Ectodermal cell (in vitro differentiated cells): ENCODE measurements at regions not wholly inside any gene's neighbourhood (a gene's known extent, or its start where the extent isn't known, plus 50 kb on each side); places are given as distances from the start of the nearest gene placed in this dataset.

ENCODE experiments used
- H3K27ac ChIP-seq: 2 replicates; pipeline ENCODE4 v1.7.0; 2013; ENCODE audit warnings: mild to moderate bottlenecking, low read depth, low read length; ENCODE audit not compliant: insufficient read depth, poor library complexity, severe bottlenecking
- H3K27me3 ChIP-seq: 2 replicates; pipeline ENCODE4 v1.7.0; 2013; ENCODE audit warnings: mild to moderate bottlenecking, low read length; ENCODE audit not compliant: insufficient read depth, control insufficient read depth, poor library complexity, severe bottlenecking
- H3K36me3 ChIP-seq: one replicate; pipeline ENCODE4 v1.7.0; 2013; ENCODE audit warnings: low read length; ENCODE audit not compliant: control insufficient read depth, insufficient read depth
- H3K4me1 ChIP-seq: one replicate; pipeline ENCODE4 v1.7.0; 2013; ENCODE audit warnings: low read length; ENCODE audit not compliant: control insufficient read depth, insufficient read depth
- H3K4me3 ChIP-seq: 2 replicates; pipeline ENCODE4 v1.7.0; 2013; ENCODE audit warnings: low read depth, low read length, control low read depth; ENCODE audit not compliant: insufficient read depth
- H3K9me3 ChIP-seq: 2 replicates; pipeline ENCODE4 v1.7.0; 2013; ENCODE audit warnings: mild to moderate bottlenecking, low read length, moderate library complexity; ENCODE audit not compliant: control insufficient read depth
- WGBS, 2 experiments: methylation state at CpG; one replicate each; pipeline ENCODE4 v1.1.7; 2013; ENCODE audit warnings: missing lambda C conversion rate in 2 of 2; 5-methylcytosine and 5-hydroxymethylcytosine counted together

- 95% methylated on average over 17 of the region's 17 CpGs for WGBS, 2 experiments
These were observed 295.7 kb upstream of the SHH start for GRCh38 chr7:156107957-156108356.

GRCh38 chr7:156106107-156106426 is 293.8 kb upstream of the SHH start:
- Histone ChIP-seq H3K36me3 (no peaks in the 10 kb centered on the region), H3K4me3 (no peak overlapping the region), H3K4me1 (no peaks in the 10 kb centered on the region), H3K27me3 (no peaks in the 10 kb centered on the region), H3K9me3 (no peaks in the 10 kb centered on the region), H3K27ac (no peak overlapping the region)
- WGBS, 2 experiments, result 88 to 89% methylated on average over 9 of the region's 9 CpGs

More at GRCh38 chr7:156107957-156108356, 295.7 kb upstream of the SHH start:
- Histone ChIP-seq H3K27me3 (no peaks in the 10 kb centered on the region), H3K4me3 (no peak overlapping the region), H3K4me1 (no peaks in the 10 kb centered on the region), H3K36me3 (no peaks in the 10 kb centered on the region), H3K27ac (no peak overlapping the region), H3K9me3 (no peaks in the 10 kb centered on the region)

- H3K4me3 ChIP-seq, result no peak overlapping the region
- no peaks in the 10 kb centered on the region for H3K36me3 ChIP-seq
- H3K27ac ChIP-seq, result no peak overlapping the region
- H3K27me3 ChIP-seq, result no peaks in the 10 kb centered on the region
- 92 to 93% methylated on average over 34 of the region's 34 CpGs for WGBS, 2 experiments
- no peaks in the 10 kb centered on the region for H3K4me1 ChIP-seq
- no peaks in the 10 kb centered on the region for H3K9me3 ChIP-seq
These were observed 293.3 kb upstream of the SHH start for GRCh38 chr7:156105337-156106106.

GRCh38 chr7:156104501-156105336 is 292.5 kb upstream of the SHH start:
- no peaks in the 10 kb centered on the region for H3K36me3 ChIP-seq
- H3K9me3 ChIP-seq, result no peaks in the 10 kb centered on the region
- 94 to 96% methylated on average over 39 of the region's 39 CpGs for WGBS, 2 experiments

GRCh38 chr7:156102267-156102666 is 290.0 kb upstream of the SHH start:
- Histone ChIP-seq H3K27me3 (no peaks in the 10 kb centered on the region), H3K9me3 (no peaks in the 10 kb centered on the region), H3K4me3 (no peak overlapping the region), H3K27ac (no peak overlapping the region), H3K4me1 (no peaks in the 10 kb centered on the region), H3K36me3 (no peaks in the 10 kb centered on the region)
- 91 to 100% methylated on average over 1 of the region's 1 CpG for WGBS, 2 experiments

More at GRCh38 chr7:156104501-156105336, 292.5 kb upstream of the SHH start:
- Histone ChIP-seq H3K4me3 (no peak overlapping the region), H3K27me3 (no peaks in the 10 kb centered on the region), H3K4me1 (no peaks in the 10 kb centered on the region), H3K27ac (no peak overlapping the region)

DNA sequence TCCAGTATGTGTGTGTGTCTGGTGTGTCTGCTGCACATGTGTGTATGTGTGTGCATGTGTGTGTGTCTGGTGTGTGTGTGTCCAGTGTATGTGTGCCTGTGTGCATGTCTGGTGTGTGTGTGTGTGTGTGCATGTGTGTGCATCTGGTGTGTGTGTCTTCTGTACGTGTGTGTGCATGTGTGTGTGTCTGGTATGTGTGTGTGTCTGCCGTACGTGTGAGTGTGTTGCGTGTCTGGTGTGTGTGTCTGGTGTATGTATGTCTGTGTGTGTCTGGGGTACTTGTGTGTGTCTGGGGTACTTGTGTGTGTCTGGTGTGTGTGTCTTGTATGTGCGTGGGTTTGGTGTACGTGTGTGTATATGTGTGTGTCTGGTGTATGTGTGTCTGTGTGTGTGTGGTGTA is 289.1 kb upstream of the SHH start:
- WGBS, 2 experiments, result 86 to 94% methylated on average over 6 of the region's 6 CpGs
- no peaks in the 10 kb centered on the region for H3K36me3 ChIP-seq
- H3K4me1 ChIP-seq, result no peaks in the 10 kb centered on the region
- H3K27me3 ChIP-seq, result no peaks in the 10 kb centered on the region
- no peak overlapping the region for H3K27ac ChIP-seq
- no peaks in the 10 kb centered on the region for H3K9me3 ChIP-seq
- no peak overlapping the region for H3K4me3 ChIP-seq

GRCh38 chr7:156100086-156100485 is 287.8 kb upstream of the SHH start:
- Histone ChIP-seq H3K4me3 (no peak overlapping the region), H3K27ac (no peak overlapping the region), H3K27me3 (no peaks in the 10 kb centered on the region), H3K36me3 (no peaks in the 10 kb centered on the region), H3K4me1 (no peaks in the 10 kb centered on the region), H3K9me3 (no peaks in the 10 kb centered on the region)
- WGBS, 2 experiments, result 86 to 87% methylated on average over 6 of the region's 6 CpGs

DNA sequence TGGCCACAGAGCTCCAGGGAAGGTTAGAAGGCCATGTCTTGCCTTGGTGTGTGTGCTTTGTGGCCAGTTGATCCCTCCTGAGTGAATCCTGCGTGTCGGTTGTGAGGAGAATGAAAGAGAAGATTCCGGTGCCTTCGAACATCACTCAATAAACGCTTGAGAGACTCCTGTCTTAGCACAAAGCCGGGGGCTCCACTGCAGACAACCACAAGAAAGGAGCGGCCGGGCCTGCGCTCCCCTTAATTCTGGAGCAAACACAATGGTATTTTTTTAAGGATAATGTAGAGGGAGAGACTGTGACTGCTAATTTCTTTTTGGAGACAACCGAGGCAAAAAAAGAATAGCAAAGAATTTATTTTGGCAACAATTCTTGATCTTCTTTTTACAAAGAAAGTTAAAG is 286.8 kb upstream of the SHH start:
- Histone ChIP-seq H3K27me3 (no peaks in the 10 kb centered on the region), H3K27ac (no peak overlapping the region)
- WGBS, 2 experiments, result 94 to 97% methylated on average over 10 of the region's 10 CpGs

GRCh38 chr7:156096771-156097538 is 284.7 kb upstream of the SHH start:
- no peaks in the 10 kb centered on the region for H3K9me3 ChIP-seq
- H3K4me1 ChIP-seq, result no peaks in the 10 kb centered on the region
- no peaks in the 10 kb centered on the region for H3K27me3 ChIP-seq
- WGBS, 2 experiments, result 90 to 92% methylated on average over 20 of the region's 20 CpGs
- H3K4me3 ChIP-seq, result no peak overlapping the region
- H3K27ac ChIP-seq, result no peak overlapping the region
- no peaks in the 10 kb centered on the region for H3K36me3 ChIP-seq

More for the DNA sequence above, 286.8 kb upstream of the SHH start:
- H3K9me3 ChIP-seq, result no peaks in the 10 kb centered on the region
- H3K4me3 ChIP-seq, result no peak overlapping the region
- H3K4me1 ChIP-seq, result no peaks in the 10 kb centered on the region
- H3K36me3 ChIP-seq, result no peaks in the 10 kb centered on the region
